Spleen (tissue), 7 donors: ENCODE measurements at regions not wholly inside any gene's neighbourhood (a gene's known extent, or its start where the extent isn't known, plus 50 kb on each side); places are given as distances from the start of the nearest gene placed in this dataset.

Experiments
- CTCF ChIP-seq, 11 experiments: fragments of 200-600 bp in 7 of 11; fragments of 450-650 bp in 4 of 11; sonication (generic) in 4 of 11; IDR thresholded peaks in 8 of 11; conservative IDR thresholded peaks in 3 of 11; 1 replicate in 7 of 11; 2 replicates in 4 of 11; pipeline versions ENCODE4 v1.4.0 to v1.8.0; 2016 to 2021; ENCODE audit warnings: antibody characterized with exemption in 11 of 11, inconsistent platforms in 4 of 11, mild to moderate bottlenecking in 1 of 11
- POLR2A ChIP-seq, 3 donors: fragments of 450-650 bp; IDR thresholded peaks; one replicate each; pipeline ENCODE4 v1.5.1; 2017; ENCODE audit warnings: antibody characterized with exemption in 3 of 3, mild to moderate bottlenecking in 1 of 3
- donor health status: DM: no; HTN: no; CAD: no; lungs with moderate emphysema.
- donor health status: DM: no; HTN: no; CAD: no.
- donor health status: DM: no; HTN: no; CAD: no.

DNA sequence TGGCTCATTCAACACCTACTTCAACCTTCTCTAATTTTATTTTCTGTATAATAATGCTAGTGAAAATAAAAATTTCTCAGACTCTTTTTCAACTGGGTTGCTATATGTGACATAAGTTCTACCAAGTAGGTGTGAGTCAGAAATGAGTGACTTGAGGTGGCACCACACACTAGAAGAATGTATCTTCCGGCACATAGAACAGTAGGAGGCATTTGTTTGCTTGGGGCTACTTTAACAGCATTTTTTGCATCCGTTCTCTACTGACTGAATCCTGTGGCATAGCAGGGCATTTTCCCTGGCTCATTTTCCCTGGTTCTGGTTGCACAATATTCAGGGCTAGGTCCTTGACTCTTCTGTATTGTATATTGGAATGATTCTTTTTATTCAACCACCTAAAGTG is 194.0 kb upstream of the SLC16A7 start:
- no peak for TF ChIP-seq CTCF (IDR thresholded peaks at IDR 0.05 in 8 of 11, conservative IDR thresholded peaks at IDR 0.05 in 3 of 11)
- no peak for TF ChIP-seq POLR2A (IDR thresholded peaks at IDR 0.05)
